ENCODE measurements at regions not wholly inside any gene's neighbourhood (a gene's known extent, or its start where the extent isn't known, plus 50 kb on each side); places are given as distances from the start of the nearest gene placed in this dataset.
A peak's percentile ranks its signal among the peaks of the same experiment; 100 is the strongest.

DNA sequence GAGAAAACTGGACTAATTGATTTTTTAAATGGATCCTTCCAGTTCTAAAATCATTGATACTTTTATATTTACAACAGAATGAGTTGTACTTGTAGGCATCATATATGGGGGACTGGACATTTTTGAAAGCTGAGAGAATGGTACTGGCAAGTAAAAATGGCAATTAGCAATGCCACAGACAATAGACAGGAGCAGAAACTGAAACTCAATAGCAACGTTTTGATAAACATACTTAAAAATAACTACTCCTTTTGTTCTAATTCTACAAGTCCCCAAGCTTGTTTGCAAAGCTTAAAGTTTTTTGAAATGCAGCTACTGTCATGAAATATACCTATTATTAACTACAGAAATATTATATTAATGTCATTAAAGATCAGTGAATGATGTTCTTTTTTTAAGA is 52.8 kb upstream of the FBXL7 start:
- no peak for DNase-seq

DNA sequence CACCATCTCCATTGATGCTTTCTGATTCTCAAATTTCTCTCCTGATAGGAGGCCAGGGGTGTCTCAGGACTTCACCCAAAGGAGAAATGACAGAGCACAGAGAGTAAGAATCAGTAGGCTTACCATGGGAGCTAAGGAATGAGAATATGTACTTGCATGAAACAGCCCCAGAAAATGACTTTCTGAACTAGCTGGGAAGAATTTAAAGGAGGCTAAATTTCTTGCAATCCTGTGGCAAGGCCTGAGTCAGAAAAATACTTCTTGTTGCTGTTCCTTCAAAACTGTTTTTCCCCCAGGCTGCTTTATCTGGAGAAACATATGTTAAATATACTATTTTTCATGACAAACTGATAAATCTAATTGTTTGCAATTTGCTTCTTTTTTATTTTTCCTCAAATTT is 53.4 kb upstream of the FBXL7 start:
- no peak for DNase-seq

DNA sequence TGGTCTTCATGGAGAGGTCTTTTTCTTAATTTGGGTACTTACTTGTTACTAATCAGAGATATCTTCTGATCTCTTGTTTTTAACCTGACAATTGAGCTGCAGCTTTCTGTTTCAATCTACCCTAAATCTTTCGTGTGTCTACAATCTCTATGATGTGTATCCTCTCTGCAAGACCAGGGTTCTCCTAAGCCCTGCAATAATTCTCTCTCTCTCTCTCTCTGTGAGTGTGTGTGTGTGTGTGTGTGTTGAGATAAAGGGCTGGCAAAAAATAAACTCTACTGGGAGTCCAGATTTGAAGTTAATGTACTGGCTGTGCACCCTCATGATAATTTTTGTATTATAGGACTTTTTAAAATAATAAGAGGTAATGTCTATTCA is 57.8 kb upstream of the FBXL7 start:
- DNase-seq, result no peak

DNA sequence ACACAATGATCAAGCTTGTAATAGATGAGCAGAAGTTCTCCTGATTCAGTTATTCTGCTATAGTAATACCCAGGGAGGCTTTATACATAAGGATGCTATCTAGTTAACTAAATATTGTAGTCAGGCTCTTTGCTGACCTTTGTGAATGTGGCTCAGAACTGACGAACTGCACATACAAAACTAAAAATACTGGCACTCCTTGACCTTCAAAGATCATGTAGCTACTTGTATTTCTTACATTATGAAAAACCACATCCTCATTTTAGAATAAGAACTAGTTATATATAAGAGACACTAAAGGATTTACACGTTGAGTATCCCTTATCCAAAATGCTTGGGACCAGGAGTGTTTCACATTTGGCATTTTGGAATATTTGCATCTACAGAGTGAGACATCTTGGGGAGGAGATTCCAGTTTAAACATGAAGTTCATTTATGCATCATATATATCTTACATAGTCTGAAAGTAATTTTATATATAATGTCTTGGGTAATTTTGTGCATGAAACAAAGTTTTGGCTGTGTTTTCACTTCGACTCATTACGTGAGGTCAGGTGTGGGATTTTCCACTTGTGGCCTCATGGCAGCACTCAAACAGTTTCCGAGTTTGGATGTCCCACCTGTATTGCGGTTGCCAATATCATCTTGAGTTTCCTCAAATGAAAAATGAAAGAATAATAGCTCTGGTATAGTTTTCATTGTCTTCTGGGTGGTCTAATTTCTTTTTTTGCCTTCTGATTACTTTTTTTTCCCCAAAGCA is 58.4 kb upstream of the FBXL7 start:
- DNase-seq, result no peak

DNA sequence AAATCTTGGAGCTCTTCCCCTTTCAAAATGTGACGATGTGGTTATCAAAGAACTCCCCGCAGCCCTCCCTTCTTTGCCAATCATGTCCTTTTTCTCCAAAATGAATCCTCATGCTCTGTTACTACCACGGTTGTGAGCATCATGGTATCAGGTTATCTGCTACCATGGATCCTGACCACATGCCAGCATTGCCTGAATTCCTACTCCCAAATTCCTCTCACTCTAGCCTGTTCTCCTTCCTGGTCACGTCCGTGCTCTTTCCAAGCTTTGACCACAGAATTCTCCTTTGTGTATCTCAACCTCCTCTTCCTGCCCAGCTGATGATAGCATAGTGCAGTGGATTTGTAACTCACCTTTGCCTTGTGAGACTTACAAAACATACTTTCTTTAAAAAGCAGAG is 59.5 kb upstream of the FBXL7 start:
- DNase-seq, result no peak

DNA sequence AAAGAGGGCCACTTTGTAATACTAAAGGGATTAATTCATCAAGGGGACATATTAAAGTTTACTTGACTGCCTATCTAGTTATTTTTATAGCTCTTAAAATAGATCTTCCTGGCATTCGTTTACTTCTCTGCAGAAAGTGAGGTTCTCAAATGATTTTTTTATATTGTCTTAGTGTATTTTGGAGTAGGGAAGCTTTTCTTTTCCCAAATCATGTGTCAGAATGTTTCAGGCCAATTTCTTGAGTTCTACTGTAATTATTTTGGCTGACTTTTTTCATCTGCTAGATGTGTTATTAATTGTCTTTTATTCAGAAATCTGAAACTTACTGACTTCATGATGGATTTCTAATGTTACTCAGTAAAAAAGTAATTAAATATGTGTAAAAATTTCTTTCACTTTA is 60.2 kb upstream of the FBXL7 start:
- no peak for DNase-seq

DNA sequence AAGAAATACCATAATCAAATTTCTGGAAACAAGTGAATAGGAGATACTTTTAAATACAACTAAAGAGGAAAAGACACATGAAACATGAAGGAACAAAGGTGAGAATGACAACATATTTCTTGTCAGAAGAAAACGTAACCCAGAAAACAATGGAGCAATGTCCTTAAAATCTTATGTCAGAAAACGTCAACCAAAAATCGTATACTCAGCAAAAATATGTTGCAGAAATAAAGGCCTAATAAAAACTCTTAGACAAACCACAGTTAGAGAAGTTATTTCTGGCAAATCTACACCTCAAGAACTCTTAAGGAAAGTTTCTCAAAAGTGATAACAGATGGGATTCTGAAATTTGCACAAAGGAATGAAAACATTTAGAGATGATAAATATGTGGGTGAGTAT is 66.3 kb upstream of the FBXL7 start:
- DNase-seq, result no peak

DNA sequence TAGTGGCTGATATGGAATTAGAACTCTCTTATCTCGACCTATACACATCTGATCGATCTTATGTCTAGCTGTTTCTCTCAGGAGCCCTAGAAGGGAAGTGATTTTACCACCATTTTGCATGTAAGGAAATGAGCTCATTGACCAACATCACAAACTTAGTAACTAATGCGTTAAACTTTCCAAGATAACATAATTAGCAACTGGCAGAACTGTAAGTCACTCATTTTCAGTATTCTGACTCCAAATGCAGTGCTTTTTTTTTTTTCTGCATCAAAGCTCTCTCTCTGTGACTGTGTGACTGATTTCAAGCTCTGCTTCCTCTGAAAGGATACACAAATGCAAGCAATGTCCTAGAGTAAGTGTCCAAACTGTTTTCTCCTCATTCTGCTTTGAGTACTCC is 68.1 kb upstream of the FBXL7 start:
- no peak for DNase-seq

DNA sequence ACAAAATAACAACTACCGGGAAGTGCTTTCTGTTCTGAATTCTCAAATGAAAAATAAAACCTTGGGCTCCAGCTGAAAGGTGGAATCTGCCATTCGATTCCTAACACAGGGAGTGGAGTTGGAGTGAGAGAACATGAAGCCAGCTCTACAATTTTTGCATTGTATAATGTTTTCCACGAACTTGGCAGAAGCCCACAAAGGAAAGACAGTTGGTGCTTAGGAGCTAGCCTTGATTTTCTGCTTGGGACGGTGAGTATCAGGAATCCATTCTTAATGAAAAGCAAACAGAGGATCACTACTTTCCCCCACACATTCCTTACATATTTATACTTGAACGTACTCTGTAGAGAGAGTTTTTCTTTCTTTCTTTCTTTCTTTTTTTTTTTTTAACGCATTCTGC is 74.2 kb upstream of the FBXL7 start:
- no peak for DNase-seq

DNA sequence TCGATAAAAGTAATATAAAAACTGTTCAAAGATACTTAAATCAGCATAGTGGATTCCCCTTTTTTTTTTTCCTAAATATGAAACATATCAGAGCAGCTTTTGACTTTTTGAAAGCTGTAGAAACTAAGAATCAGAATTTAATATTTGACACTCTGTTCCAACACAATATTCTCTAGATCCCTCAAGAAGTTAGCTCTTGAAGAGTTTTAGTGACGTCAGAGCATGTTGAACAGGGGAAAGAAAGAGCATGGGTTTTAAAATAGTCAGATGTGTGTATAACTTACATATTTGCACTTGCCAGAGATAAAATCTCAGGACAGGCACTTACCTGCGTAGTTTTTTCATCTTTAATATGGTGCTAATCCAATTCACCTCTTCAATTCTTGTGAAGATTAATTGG is 75.2 kb upstream of the FBXL7 start:
- no peak for DNase-seq

DNA sequence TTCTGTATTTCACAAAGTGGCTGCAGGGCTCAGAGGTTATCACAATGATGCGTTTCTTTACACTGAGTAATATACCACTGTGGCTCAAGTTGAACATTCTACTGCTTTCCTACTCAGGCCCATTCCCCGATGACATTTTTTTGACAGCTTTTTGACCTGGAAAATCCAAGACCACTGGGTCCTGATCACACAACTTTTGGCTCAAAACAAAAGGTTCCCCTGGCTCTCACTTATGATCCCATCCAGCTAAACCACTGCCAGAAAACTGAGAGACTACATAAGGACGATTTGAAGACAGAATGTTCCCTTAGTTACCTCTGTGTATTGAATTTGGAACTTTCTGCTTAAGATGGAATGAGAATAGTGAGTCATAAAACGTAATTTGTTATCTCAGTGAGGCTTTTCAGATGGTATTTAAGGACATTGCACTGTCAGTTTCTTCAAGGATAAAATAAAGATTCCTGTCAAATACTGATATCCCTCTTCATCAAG is 78.0 kb upstream of the FBXL7 start:
- no peak for DNase-seq

DNA sequence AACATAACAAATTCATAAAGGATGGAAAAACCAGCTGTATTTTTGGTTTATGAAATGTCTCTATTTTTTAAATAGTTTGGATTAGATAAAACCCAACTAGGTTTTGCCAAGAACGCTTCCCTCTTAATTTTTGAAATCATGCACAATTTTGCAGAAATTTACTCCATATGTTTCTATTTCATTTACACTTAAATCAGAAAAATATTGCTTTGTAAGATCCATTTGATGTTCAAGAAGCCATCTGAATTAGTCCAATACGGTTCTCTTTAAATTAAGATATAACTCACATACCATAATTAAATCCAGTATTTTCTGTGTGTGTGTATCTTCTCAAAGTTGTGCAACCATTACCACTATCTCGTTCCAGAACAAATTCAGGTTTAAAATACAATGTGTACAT is 78.6 kb upstream of the FBXL7 start:
- DNase-seq, result no peak

DNA sequence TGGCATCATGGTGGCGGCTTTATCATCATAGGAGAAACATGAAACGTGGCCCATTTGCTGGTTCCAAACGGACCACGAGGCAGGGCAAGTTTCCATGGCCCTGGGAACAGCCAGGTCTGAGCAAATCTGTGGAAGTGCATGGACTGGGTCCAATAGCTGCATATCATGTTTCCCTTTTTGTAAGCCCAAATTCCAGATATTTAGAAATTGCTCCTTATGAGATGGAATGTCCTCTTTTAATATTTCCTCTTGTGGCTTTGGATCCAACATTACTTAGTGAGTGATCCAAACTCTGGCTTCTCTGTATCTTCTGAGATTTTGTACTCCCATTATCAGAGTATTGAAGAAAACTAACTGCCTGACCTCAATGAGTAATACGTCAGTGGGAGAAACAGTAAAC is 79.8 kb upstream of the FBXL7 start:
- no peak for DNase-seq

DNA sequence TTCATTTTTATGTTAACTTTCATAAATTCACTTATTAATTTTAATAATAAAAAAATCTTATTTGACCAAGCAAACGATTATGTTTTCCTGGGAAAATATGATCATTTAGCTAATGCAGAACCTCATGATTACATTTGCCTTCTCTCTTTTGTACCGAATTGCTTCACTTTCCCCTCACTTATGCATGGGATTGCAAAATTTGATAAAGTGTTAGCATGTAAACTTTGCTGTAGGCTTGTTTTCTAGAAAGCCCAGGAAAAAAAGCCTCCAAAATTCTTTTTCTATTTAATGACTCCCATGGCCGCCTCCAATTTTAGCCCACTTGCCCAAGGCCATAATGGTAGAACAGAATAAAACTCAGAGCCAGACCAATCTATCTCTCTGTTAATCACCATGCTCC is 82.8 kb upstream of the FBXL7 start:
- no peak for DNase-seq

DNA sequence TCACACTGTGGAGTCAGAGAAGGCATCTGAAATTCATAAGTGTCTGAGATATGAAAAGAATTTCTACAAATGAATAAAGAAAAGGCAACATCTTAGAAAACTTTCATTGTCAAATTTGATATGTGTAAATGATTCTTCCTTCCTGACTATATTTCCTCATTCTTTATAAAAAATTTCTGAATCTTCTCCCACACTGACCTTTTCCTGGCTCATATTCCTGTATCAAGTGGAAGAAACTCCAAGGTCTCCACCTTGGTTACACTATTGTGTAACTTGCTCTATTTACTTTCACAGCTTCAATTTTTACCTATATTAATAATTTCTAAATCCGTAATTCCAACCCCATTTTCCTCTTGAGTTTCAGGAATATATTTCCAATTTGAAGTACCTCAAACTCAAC is 93.5 kb upstream of the FBXL7 start:
- no peak for DNase-seq

DNA sequence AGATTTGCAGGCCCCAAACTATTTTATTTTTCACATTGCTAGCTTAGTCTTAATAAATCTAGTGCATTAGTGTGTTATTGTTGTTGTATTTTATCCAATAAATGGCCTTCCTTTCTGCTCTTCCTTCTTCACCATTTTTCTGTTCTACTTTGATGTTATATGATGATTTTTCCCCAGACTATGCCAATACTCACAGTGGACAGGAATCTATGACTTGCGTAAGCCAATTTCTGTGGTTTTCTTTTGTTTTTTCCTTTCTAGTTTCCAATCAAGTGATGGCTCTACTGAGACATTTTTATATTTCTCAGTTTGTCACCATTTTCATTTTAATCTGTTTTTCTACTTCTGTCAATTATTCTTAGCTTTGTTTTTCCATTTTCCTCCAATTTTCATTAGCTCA is 106.8 kb upstream of the FBXL7 start:
- no peak for DNase-seq

DNA sequence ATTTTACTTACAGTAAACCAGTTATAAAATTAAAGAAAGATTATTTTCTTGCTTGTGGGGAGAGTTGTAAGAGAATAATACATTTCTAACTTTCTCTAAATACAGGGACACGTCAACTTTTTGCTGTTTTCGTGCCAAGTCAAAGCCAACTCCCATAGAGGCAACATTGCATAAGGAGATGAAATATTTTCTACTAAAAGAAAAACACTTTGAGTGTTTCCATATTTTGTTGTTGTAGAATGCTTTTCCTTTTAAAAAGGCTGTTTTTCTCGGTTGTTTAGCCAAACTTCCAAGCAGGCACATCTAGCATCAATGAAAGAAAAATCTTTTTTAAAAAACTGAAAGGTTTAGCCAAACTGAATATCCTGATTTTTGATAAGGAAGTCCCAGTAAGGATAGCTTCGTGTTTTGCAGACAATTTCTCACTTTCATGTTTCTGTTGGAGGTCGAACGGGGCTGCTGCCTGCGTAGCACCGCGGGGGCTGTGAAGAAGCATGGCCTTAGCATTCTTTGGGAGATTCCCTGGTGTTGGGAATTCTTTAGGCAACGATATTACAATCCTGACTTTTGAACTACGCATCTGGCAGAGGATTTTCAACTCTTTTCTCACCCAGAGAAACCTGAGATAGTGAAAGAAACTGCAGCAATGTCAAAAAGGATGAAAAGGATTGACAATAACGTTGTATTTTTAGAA is 108.1 kb upstream of the FBXL7 start:
- DNase-seq, result no peak

DNA sequence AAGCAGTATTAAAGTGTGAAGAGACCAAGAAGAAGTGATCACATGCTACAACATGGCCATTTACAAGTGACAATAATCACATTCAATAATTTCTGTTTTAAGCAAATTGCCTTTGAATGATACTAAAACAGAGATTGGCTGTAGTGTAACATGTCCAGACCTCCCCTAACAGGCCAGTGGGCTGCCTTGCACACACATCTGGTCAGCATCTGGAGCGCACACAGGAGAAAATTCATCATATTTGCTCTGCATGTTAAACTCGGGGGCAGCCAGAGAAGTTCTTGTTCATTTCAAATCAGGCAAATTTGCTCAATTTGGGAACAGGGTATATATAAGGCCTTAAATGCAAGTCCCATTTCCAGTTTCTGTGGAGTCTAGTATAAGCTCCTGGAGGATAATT is 111.1 kb upstream of the FBXL7 start:
- no peak for DNase-seq

DNA sequence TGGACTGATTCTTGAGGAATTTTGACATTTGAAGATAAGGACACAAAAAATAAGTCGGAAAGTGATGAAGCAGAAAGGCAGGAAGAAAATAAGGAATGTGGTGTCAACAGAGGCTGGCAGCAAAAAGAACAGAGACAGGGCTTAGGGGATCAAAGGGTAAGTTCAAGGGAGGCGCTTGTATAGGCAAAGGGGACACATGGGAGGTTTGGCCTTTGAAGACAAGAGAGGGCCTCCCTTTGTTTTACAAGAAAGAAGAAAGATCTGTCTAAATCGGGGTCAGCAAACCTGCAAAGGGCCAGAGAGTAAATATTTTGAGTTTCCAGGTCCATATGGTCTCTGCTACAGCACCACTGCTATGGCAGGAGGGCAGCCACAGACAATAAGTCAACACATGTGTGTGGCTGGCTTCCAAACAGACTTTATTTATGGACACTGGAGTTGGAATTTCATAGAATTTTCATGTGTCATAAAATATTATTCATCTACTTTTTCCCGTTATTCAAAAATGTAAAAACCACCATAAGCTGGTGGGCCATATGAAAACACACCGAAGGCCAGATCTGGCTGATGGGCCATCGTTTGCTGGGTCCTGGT is 112.0 kb upstream of the FBXL7 start:
- DNase-seq, result no peak

DNA sequence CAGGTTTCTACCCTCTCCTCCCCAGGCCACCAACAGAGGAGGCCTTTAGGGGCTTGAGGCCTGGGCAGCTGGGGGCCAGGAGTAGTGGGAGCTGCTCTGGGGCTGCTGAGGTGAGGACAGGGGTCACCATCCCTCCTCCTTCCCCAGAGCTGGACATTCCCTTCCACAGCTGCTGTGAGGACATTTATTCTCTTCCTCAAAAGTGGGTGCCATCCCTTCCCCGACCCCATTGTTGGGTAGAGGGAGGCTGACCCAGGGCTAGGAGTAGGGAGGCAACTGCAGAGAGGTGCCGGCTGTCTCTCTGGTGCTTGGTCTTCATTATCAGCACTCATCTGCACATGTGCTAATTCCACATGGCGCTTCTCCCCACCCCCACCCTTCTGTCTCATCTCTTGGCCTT is 113.9 kb upstream of the FBXL7 start:
- DNase-seq, result no peak

DNA sequence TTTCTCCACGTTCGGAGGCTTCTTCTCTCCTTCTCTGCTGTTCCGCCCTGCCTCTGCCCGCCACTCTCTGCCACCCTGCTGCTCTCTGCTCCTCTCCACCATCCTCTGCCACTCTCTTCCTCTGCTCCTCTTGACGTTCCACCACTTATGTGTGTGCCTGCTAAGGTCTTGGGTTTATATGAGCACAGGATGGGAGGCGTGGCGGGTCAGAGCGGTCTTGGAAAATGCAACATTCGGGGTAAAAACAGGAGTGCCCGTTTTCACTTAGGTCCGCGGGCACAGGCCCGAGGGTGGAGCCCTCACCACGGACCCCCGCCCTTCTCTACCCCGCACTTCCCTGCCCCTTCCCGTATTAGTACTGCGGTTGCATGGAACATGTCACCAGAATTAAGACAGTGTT is 114.4 kb upstream of the FBXL7 start:
- no peak for DNase-seq

DNA sequence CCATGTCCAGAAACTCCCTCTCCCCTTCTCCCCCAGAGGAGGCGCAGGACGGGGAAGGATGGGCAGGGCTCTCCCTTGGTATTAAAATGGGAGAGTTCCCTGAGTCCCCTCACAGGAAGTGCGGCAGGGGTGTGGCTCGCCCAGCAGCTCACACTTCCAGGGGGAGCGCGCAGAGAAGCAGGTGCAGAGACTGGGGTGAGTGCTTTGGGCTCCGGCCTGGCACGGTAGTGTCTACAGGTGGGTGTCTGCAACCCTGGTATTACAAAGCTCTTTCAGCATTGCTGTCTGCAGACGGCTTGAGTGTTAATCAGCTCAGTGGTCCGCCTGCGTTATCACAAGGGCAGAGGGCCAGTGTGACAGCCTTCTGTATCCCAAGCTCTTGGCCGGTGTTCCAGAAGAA is 114.9 kb upstream of the FBXL7 start:
- peak in 1 of 2 experiments; percentile 16 for DNase-seq

DNA sequence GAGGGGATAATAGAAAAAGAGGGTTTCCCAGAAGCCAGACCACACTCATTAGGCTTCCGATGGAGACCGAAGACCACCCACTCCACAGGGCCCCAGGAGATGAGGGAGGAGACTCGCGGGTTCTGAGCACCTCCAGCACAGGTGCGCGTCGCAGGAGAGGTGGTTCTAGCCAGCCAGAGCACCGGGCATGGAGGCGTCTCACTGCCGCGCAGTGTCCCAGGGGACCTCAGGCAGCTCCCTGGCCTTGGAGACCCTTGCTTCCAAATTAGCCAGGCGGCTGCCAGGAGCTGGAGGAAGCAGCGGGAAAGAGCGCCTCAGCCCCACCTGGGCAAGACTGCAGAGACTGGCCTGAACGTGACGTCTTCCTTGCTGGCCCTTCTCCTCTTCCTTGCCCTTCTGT is 115.4 kb upstream of the FBXL7 start:
- DNase-seq, result no peak

DNA sequence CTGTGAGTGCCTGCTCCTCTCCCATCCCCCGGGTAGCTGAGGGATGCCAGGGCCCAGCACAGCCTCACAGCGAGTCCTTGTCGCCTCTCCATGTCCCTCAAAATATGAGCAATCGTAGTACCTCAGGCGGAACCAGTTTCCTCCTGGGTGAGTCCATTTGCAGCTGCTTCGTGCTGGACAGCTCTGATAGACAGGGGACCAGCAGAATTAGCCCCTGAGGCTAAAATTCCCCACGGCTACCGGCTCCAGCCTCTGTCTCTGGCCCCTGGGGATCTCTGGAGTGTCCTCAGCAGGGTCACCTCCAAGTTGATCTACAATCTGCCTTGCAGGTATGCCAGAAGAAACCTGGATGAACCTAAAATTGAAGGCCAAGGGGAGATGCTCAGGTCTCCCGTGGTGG is 115.8 kb upstream of the FBXL7 start:
- no peak for DNase-seq

DNA sequence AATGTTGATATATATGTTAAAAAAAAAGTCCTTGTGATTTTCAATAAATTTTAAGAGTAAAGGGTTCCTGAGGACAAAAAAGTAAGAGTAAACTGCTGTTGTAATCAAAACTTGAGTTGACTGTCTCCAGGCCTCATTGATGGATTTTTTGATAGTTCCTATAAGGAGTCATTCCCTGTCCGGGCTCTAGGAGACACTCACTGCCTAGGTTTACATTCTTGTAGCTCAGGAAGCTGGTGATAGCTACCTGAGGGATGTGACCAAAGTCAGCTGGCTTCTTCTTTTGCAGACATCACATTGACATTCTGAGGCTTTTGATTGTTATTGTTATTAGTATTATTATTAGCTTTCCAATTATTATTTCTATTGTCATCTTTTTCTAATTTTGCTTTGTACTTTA is 116.5 kb upstream of the FBXL7 start:
- DNase-seq, result peak; percentile 30 to 78
